IMR-90 (cell line): ENCODE measurements at regions not wholly inside any gene's neighbourhood (a gene's known extent, or its start where the extent isn't known, plus 50 kb on each side); places are given as distances from the start of the nearest gene placed in this dataset.

Experiments
- ATAC-seq: fragments of 200-7000 bp; cut with Tn5 transposase; 2 replicates; pipeline ENCODE4 v1.9.1; 2020; ENCODE audit warnings: low read depth, mild to moderate bottlenecking, moderate library complexity
- BruUV-seq: library from RNA; stranded (reverse); fragments of 400-500 nt; replicated peaks from 2 replicates; lab custom pipeline; 2021; lab: Mats Ljungman, UMichigan
- CTCF ChIA-PET: fragments of 300-600 bp; formaldehyde crosslinking; extraction: SDS; loops from one replicate; lab custom pipeline; 2021; ENCODE audit warnings: antibody characterized with exemption; lab: Yijun Ruan, JAX
- POLR2A ChIA-PET: fragments of 300-600 bp; sonication (Branson Sonifier 250); formaldehyde crosslinking; loops from one replicate; lab custom pipeline; 2022; ENCODE audit warnings: antibody characterized with exemption; ENCODE audit not compliant: unreplicated experiment; lab: Charles Lee
- DNase-seq: peaks from one replicate; pipeline ENCODE4 v3.0.0; 2013
- H2AFZ ChIP-seq: replicated peaks from 2 replicates; pipeline ENCODE3; 2013; ENCODE audit warnings: low read length, mild to moderate bottlenecking; ENCODE audit not compliant: poor library complexity
- H2AK5ac ChIP-seq: 2 replicates; pipeline ENCODE4 v1.6.1; 2013; ENCODE audit warnings: low read depth, low read length, inconsistent platforms
- H2AK9ac ChIP-seq: replicated peaks from 2 replicates; pipeline ENCODE3; 2013; ENCODE audit warnings: mild to moderate bottlenecking, low read depth, low read length, moderate library complexity; ENCODE audit not compliant: poor library complexity
- H2BK120ac ChIP-seq: 2 replicates; pipeline ENCODE4 v1.6.1; 2013; ENCODE audit warnings: low read depth, low read length, inconsistent platforms
- H2BK15ac ChIP-seq: 3 replicates; pipeline ENCODE4 v1.6.1; 2013; ENCODE audit warnings: low read depth, low read length, inconsistent platforms
- H2BK20ac ChIP-seq: 2 replicates; pipeline ENCODE4 v1.6.1; 2013; ENCODE audit warnings: low read depth, mild to moderate bottlenecking, inconsistent platforms, low read length, moderate library complexity
- H2BK5ac ChIP-seq: 2 replicates; pipeline ENCODE4 v1.6.1; 2013; ENCODE audit warnings: mild to moderate bottlenecking, low read depth, low read length, inconsistent platforms; ENCODE audit not compliant: poor library complexity, severe bottlenecking
- H3K14ac ChIP-seq: replicated peaks from 2 replicates; pipeline ENCODE4 v1.6.1; 2013; ENCODE audit warnings: low read depth, low read length, inconsistent platforms
- H3K18ac ChIP-seq: 2 replicates; pipeline ENCODE4 v1.6.1; 2013; ENCODE audit warnings: low read depth, low read length, control low read depth
- H3K23ac ChIP-seq: 2 replicates; pipeline ENCODE4 v1.6.1; 2013; ENCODE audit warnings: low read depth, low read length, inconsistent platforms
- H3K27ac ChIP-seq: 2 replicates; pipeline ENCODE4 v1.5.1; 2013; ENCODE audit warnings: mild to moderate bottlenecking, control low read depth, low read length; ENCODE audit not compliant: insufficient read depth
- H3K27me3 ChIP-seq: 2 replicates; pipeline ENCODE4 v1.6.1; 2013; ENCODE audit warnings: low read length; ENCODE audit not compliant: control insufficient read depth, insufficient read depth
- H3K36me3 ChIP-seq: 2 replicates; pipeline ENCODE4 v1.6.1; 2013; ENCODE audit warnings: low read length, mixed read lengths; ENCODE audit not compliant: control insufficient read depth, insufficient read depth
- H3K4ac ChIP-seq: 2 replicates; pipeline ENCODE4 v1.6.1; 2013; ENCODE audit warnings: low read depth, low read length, inconsistent platforms
- H3K4me1 ChIP-seq: 2 replicates; pipeline ENCODE4 v1.6.1; 2013; ENCODE audit warnings: low read length, mixed read lengths; ENCODE audit not compliant: control insufficient read depth, insufficient read depth
- H3K4me2 ChIP-seq: 2 replicates; pipeline ENCODE4 v1.6.1; 2013; ENCODE audit warnings: low read depth, mild to moderate bottlenecking, control low read depth, low read length, moderate library complexity
- H3K4me3 ChIP-seq: 2 replicates; pipeline ENCODE4 v1.5.1; 2013; ENCODE audit warnings: low read depth, mild to moderate bottlenecking, control low read depth, low read length, moderate library complexity; ENCODE audit not compliant: insufficient read depth
- H3K56ac ChIP-seq: 2 replicates; pipeline ENCODE4 v1.6.1; 2013; ENCODE audit warnings: low read length, inconsistent platforms; ENCODE audit not compliant: insufficient read depth; ENCODE audit errors: extremely low read depth
- H3K79me1 ChIP-seq, 2 experiments: 2 replicates each; pipeline ENCODE4 v1.6.1; 2013; ENCODE audit warnings: low read length in 2 of 2, inconsistent platforms in 1 of 2, low read depth in 1 of 2
- H3K9ac ChIP-seq: 2 replicates; pipeline ENCODE4 v1.6.1; 2013; ENCODE audit warnings: low read depth, low read length, control low read depth
- H3K9me1 ChIP-seq: 2 replicates; pipeline ENCODE4 v1.6.1; 2013; ENCODE audit warnings: low read length, inconsistent platforms; ENCODE audit not compliant: insufficient read depth
- H3K9me3 ChIP-seq: 2 replicates; pipeline ENCODE4 v1.6.1; 2013; ENCODE audit warnings: low read length; ENCODE audit not compliant: control insufficient read depth, insufficient read depth
- H4K20me1 ChIP-seq: 2 replicates; pipeline ENCODE4 v1.6.1; 2013; ENCODE audit warnings: low read length, inconsistent platforms; ENCODE audit not compliant: insufficient read depth
- H4K5ac ChIP-seq: 2 replicates; pipeline ENCODE4 v1.6.1; 2013; ENCODE audit warnings: mild to moderate bottlenecking, low read depth, low read length, control low read depth
- H4K8ac ChIP-seq, 2 experiments: 2 replicates each; pipeline ENCODE4 v1.6.1; 2013; ENCODE audit warnings: low read depth in 2 of 2, low read length in 2 of 2, control low read depth in 1 of 2, inconsistent platforms in 1 of 2
- H4K91ac ChIP-seq: 2 replicates; pipeline ENCODE4 v1.6.1; 2013; ENCODE audit warnings: low read depth, low read length, inconsistent platforms; ENCODE audit not compliant: insufficient read depth
- BHLHE40 ChIP-seq: fragments of 150-350 bp; IDR thresholded peaks from 2 replicates; pipeline ENCODE4 v1.6.1; 2016; ENCODE audit warnings: mild to moderate bottlenecking, low read depth, low read length
- CEBPB ChIP-seq: IDR thresholded peaks from 2 replicates; pipeline ENCODE4 v1.6.1; 2012; ENCODE audit warnings: low read depth, low read length, improper control_type of control experiment
- CHD1 ChIP-seq: IDR thresholded peaks from 2 replicates; pipeline ENCODE4 v1.6.1; 2012; ENCODE audit warnings: low read depth, low read length, improper control_type of control experiment
- FOS ChIP-seq: fragments of 150-350 bp; IDR thresholded peaks from 2 replicates; pipeline ENCODE4 v1.6.1; 2016; ENCODE audit warnings: low read depth, low read length
- MAFK ChIP-seq: IDR thresholded peaks from 2 replicates; pipeline ENCODE4 v1.6.1; 2012; ENCODE audit warnings: low read depth, low read length, improper control_type of control experiment
- MAZ ChIP-seq: IDR thresholded peaks from 2 replicates; pipeline ENCODE4 v1.6.1; 2012; ENCODE audit warnings: low read depth, mild to moderate bottlenecking, low read length, improper control_type of control experiment, moderate library complexity, borderline replicate concordance
- POLR2A ChIP-seq: IDR thresholded peaks from 2 replicates; pipeline ENCODE4 v1.6.1; 2012; ENCODE audit warnings: mild to moderate bottlenecking, low read depth, low read length
- RAD21 ChIP-seq: IDR thresholded peaks from 2 replicates; pipeline ENCODE4 v1.6.1; 2012; ENCODE audit warnings: low read length, improper control_type of control experiment
- RCOR1 ChIP-seq: IDR thresholded peaks from 2 replicates; pipeline ENCODE4 v1.6.1; 2012; ENCODE audit warnings: mild to moderate bottlenecking, low read length, improper control_type of control experiment; ENCODE audit not compliant: insufficient replicate concordance
- RFX5 ChIP-seq: IDR thresholded peaks from 2 replicates; pipeline ENCODE4 v1.8.0; 2012; ENCODE audit warnings: low read depth, mild to moderate bottlenecking, low read length, moderate library complexity
- SMC3 ChIP-seq: fragments of 150-350 bp; IDR thresholded peaks from 2 replicates; pipeline ENCODE4 v1.6.1; 2016; ENCODE audit warnings: low read depth, mild to moderate bottlenecking, antibody characterized with exemption, low read length, moderate library complexity
- WGBS, 2 experiments: methylation state at CpG; one replicate each; pipeline versions ENCODE4 v1.1.5 to v1.1.7; 2013; ENCODE audit warnings: missing lambda C conversion rate in 2 of 2; ENCODE audit not compliant: insufficient read length in 1 of 2; ENCODE audit errors: extremely low coverage in 2 of 2; 5-methylcytosine and 5-hydroxymethylcytosine counted together
- dilution Hi-C: fragments of 300-500 bp; cut with HindIII; formaldehyde crosslinking; loops from one replicate; pipeline ENCODE4 v1.14.3; 2018; ENCODE audit warnings: low sequenced_read_pairs; ENCODE audit not compliant: unreplicated experiment
- in situ Hi-C: fragments of 300-500 bp; cut with MboI; formaldehyde crosslinking; loops from 3 replicates; pipeline ENCODE4 v1.14.3; 2019; ENCODE audit warnings: low sequenced_read_pairs, inconsistent platforms, mixed read lengths
- intact Hi-C: fragments of 100-400 bp; cut with micrococcal nuclease; formaldehyde crosslinking; loops from 2 replicates; pipeline ENCODE4 v1.10.0; 2022

GRCh38 chr10:28903063-28903462 lies 225.7 kb downstream of the BAMBI start:
- no peak overlapping the region for H3K4me2 ChIP-seq
- TF ChIP-seq MAFK (no peak), CEBPB (no peak), SMC3 (no peak), RCOR1 (no peak), POLR2A (no peak), BHLHE40 (no peak), RFX5 (no peak), FOS (no peak), RAD21 (no peak), MAZ (no peak), CHD1 (no peak)
- peaks cover 5% of the 10 kb centered on the region for H3K9me1 ChIP-seq
- no peaks in the 10 kb centered on the region for H3K9me3 ChIP-seq
- no peaks in the 10 kb centered on the region for H4K20me1 ChIP-seq
- no peak overlapping the region for H3K23ac ChIP-seq
- H3K4ac ChIP-seq = no peak overlapping the region
- in situ Hi-C loops = no loop called here
- no peak overlapping the region for H3K9ac ChIP-seq
- H3K14ac ChIP-seq = no peak overlapping the region
- H2AFZ ChIP-seq = no peak overlapping the region
- POLR2A ChIA-PET = no interaction called here
- H3K56ac ChIP-seq = no peak overlapping the region
- CTCF ChIA-PET = no interaction called here
- dilution Hi-C loops = no loop called here
- no peak overlapping the region for H3K27ac ChIP-seq
- no peak overlapping the region for H3K18ac ChIP-seq
- ATAC-seq = no peak
- no peak overlapping the region for H2AK5ac ChIP-seq
- no peak overlapping the region for H2BK5ac ChIP-seq
- DNase-seq = no peak
- no peak overlapping the region for H2BK15ac ChIP-seq
- intact Hi-C loops = loop anchor here (10.0 kb wide), 1 partner anchor 168 kb away; no protein-coding TSS in a partner anchor
- no peak overlapping the region for H4K8ac ChIP-seq
- no peaks in the 10 kb centered on the region for H3K79me1 ChIP-seq
- H2BK20ac ChIP-seq = no peak overlapping the region; the same call in 1 of the 2 replicates
- BruUV-seq = no TSS peak
- H2BK120ac ChIP-seq = no peak overlapping the region; the same call in 1 of the 2 replicates
- H3K27me3 ChIP-seq = no peaks in the 10 kb centered on the region
- WGBS, 2 experiments = no CpG with 5 or more reads among the region's 2 CpGs
- no peak overlapping the region for H2AK9ac ChIP-seq
- no peak overlapping the region for H4K5ac ChIP-seq
- H3K36me3 ChIP-seq = no peaks in the 10 kb centered on the region
- no peak overlapping the region for H4K91ac ChIP-seq
- H3K4me3 ChIP-seq = no peak overlapping the region
- peaks cover 12% of the 10 kb centered on the region for H3K4me1 ChIP-seq
